Esophagus squamous epithelium (tissue), 5 donors: ENCODE measurements at regions not wholly inside any gene's neighbourhood (a gene's known extent, or its start where the extent isn't known, plus 50 kb on each side); places are given as distances from the start of the nearest gene placed in this dataset.

ENCODE experiments used
- DNase-seq: peaks from one replicate; lab custom pipeline; 2025; lab: John Stamatoyannopoulos, UW
- H3K27ac ChIP-seq, 4 donors: fragments of 200-600 bp; sonication (generic); one replicate each; pipeline ENCODE4 v1.5.1; 2016 to 2019; ENCODE audit warnings: mild to moderate bottlenecking in 1 of 4
- H3K27me3 ChIP-seq, 4 donors: fragments of 200-600 bp; sonication (generic); 1 replicate in 3 of 4; 2 replicates in 1 of 4; pipeline versions ENCODE4 v1.5.1 to v1.6.0; 2017 to 2021; ENCODE audit warnings: antibody characterized with exemption in 1 of 4
- H3K36me3 ChIP-seq, 3 donors: fragments of 200-600 bp; sonication (generic); one replicate each; pipeline ENCODE4 v1.5.1; 2016 to 2019
- H3K4me1 ChIP-seq, 3 donors: fragments of 200-600 bp; sonication (generic); one replicate each; pipeline ENCODE4 v1.5.1; 2017 to 2019
- H3K4me3 ChIP-seq, 4 donors: fragments of 200-600 bp; sonication (generic); 1 replicate in 3 of 4; 2 replicates in 1 of 4; pipeline ENCODE4 v1.5.1; 2016 to 2019; ENCODE audit warnings: mild to moderate bottlenecking in 2 of 4, moderate library complexity in 1 of 4
- H3K9me3 ChIP-seq, 3 donors: fragments of 200-600 bp; sonication (generic); one replicate each; pipeline ENCODE4 v1.5.1; 2016 to 2019
- POLR2A ChIP-seq, 4 donors: fragments of 450-650 bp; IDR thresholded peaks; one replicate each; pipeline ENCODE4 v1.6.1; 2017; ENCODE audit warnings: antibody characterized with exemption in 4 of 4, mild to moderate bottlenecking in 4 of 4, moderate library complexity in 3 of 4
- WGBS, 2 donors: methylation state at CpG; one replicate each; pipeline ENCODE4 v1.1.5; 2018; 5-methylcytosine and 5-hydroxymethylcytosine counted together
- intact Hi-C: fragments of 100-400 bp; cut with DNase I; formaldehyde crosslinking; loops from one replicate; pipeline ENCODE4 v1.15.0; 2022
- TF ChIP-seq, protein P1 (sequence below), 6 experiments: fragments of 450-650 bp in 4 of 6; fragments of 200-600 bp in 2 of 6; sonication (generic) in 2 of 6; IDR thresholded peaks; one replicate each; pipeline ENCODE4 v1.5.1; 2016 to 2019; ENCODE audit warnings: antibody characterized with exemption in 6 of 6, mild to moderate bottlenecking in 4 of 6, moderate library complexity in 4 of 6
- donor health status: DM: yes; HTN: yes; CAD: no.

DNA sequence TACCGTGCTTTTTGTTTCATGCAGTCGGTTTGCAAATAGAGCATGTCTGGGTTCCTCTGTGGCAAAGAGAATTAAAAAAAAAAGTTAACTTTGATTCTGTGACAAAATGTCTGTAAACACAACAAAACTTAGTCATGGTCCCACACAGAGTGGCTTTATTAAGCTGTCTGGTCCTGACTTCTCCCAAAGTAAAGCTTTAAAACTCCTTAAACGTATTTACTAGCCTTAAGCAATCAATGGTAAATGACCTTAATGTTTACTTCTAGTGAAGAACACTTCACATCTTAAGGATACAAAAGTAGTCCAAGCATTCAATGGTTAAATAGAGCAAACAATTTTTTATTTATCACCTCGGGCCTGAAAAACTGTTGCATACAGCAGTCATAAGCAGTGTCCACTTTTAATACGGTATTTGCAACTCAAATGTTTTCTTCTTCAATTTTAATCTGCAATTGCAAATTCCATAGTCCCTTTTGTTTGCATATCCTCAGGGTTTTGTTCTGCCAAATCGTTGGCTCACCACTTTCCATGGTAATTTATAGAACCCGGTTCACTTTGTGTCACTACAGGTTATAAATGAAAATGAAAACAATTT lies 453.0 kb upstream of the MIS18BP1 start:
- no peak for DNase-seq
- no peak overlapping the region for H3K4me3 ChIP-seq
- 31 to 44% methylated on average over 7 of the region's 7 CpGs for WGBS, 2 donors

DNA sequence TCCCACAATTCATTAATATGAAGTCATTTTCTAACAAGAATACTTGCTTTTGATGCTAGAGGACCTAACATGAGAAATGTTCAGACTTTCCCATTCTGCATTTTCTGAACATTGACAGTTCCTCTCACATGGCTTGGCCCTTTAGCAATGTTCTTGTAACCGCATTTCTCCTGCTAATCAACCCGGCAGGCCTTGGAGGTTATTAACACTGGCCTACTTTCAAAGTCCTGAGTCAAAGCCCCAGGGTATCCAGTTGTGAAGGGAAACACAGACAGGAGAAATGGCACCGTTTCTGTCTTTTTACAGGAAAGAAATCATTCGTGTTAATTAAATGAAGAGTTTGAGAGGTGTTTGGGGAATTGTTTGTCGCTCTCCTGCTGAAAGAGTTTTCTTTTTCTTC lies 446.5 kb upstream of the MIS18BP1 start:
- TF ChIP-seq, protein P1, sequence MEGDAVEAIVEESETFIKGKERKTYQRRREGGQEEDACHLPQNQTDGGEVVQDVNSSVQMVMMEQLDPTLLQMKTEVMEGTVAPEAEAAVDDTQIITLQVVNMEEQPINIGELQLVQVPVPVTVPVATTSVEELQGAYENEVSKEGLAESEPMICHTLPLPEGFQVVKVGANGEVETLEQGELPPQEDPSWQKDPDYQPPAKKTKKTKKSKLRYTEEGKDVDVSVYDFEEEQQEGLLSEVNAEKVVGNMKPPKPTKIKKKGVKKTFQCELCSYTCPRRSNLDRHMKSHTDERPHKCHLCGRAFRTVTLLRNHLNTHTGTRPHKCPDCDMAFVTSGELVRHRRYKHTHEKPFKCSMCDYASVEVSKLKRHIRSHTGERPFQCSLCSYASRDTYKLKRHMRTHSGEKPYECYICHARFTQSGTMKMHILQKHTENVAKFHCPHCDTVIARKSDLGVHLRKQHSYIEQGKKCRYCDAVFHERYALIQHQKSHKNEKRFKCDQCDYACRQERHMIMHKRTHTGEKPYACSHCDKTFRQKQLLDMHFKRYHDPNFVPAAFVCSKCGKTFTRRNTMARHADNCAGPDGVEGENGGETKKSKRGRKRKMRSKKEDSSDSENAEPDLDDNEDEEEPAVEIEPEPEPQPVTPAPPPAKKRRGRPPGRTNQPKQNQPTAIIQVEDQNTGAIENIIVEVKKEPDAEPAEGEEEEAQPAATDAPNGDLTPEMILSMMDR (IDR thresholded peaks at IDR 0.05): no peak
- no peak for TF ChIP-seq POLR2A (IDR thresholded peaks at IDR 0.05)
- WGBS, 2 donors: 30 to 40% methylated on average over 5 of the region's 5 CpGs
- intact Hi-C loops: no loop called here
- DNase-seq: no peak
- Histone ChIP-seq H3K4me3 (no peak overlapping the region), H3K4me1 (peaks cover 0 to 13% (median 0%) of the 10 kb centered on the region in 3 donors), H3K9me3 (no peaks in the 10 kb centered on the region), H3K36me3 (no peaks in the 10 kb centered on the region), H3K27ac (no peak overlapping the region), H3K27me3 (no peaks in the 10 kb centered on the region)

More for the DNA sequence above, 453.0 kb upstream of the MIS18BP1 start:
- no peaks in the 10 kb centered on the region for H3K9me3 ChIP-seq
- H3K27ac ChIP-seq: no peak overlapping the region
- TF ChIP-seq, protein P1 (IDR thresholded peaks at IDR 0.05): no peak
- no peak for TF ChIP-seq POLR2A (IDR thresholded peaks at IDR 0.05)
- intact Hi-C loops: no loop called here
- H3K36me3 ChIP-seq: no peaks in the 10 kb centered on the region
- H3K27me3 ChIP-seq: no peaks in the 10 kb centered on the region
- no peaks in the 10 kb centered on the region for H3K4me1 ChIP-seq

DNA sequence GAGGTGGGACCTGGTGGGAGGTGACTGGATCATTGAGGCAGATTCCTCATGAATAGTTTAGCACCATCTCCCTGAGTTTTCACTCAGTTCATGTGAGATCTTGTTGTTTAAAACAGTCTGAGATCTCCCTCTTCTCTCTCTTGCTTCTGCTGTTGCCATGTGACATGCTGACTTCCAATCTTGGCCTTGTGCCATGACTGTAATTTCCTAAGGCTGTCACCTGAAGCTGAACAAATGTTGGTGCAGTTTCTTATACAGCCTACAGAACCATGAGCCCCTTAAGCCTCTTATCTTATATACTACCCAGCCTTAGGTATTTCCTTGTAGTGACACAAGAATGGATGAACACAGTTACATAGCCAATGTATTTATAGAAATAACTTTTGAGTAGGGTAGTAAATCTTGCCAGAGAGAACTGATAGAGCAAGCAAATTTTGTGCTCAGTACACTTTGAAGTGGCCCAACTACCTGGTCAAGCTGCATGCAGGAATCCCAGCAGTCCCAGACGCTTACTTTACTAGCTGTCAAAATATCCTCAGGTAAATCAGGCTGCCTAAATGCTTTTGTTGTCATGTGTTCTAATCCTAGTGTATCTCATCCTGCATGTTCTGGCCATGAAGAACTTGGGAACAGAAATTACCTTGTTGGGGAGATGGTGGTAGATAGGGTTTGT lies 445.6 kb upstream of the MIS18BP1 start:
- Histone ChIP-seq H3K36me3 (no peaks in the 10 kb centered on the region), H3K27me3 (no peaks in the 10 kb centered on the region), H3K4me3 (no peak overlapping the region), H3K27ac (no peak overlapping the region), H3K4me1 (peaks cover 0 to 13% (median 0%) of the 10 kb centered on the region in 3 donors), H3K9me3 (no peaks in the 10 kb centered on the region)
- intact Hi-C loops: no loop called here
- TF ChIP-seq, protein P1 (IDR thresholded peaks at IDR 0.05): no peak
- no peak for TF ChIP-seq POLR2A (IDR thresholded peaks at IDR 0.05)
- DNase-seq: no peak
- 50 to 61% methylated on average over 1 of the region's 1 CpG for WGBS, 2 donors

DNA sequence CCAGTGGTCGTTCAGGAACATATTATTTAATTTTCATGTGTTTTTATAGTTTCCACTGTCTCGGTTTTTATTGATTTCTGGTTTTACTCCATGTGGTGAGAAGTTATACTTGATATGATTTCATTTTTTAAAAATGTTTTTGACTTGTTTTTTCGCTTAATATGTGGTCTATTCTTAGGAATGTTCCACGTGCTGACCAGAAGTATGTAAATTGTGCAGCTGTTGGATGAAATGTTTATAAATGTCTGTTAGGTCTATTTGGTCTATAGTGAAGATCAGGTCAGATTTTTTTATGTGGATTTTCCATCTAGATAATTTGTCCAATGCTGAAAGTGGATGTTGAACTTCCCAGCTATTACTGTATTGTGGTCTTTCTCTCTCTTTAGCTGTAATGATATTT lies 433.8 kb upstream of the MIS18BP1 start:
- H3K27me3 ChIP-seq: no peaks in the 10 kb centered on the region
- no peaks in the 10 kb centered on the region for H3K9me3 ChIP-seq
- TF ChIP-seq, protein P1 (IDR thresholded peaks at IDR 0.05): no peak
- TF ChIP-seq POLR2A (IDR thresholded peaks at IDR 0.05): no peak
- WGBS, 2 donors: 47% methylated on average over 4 of the region's 4 CpGs
- H3K27ac ChIP-seq: no peak overlapping the region
- H3K36me3 ChIP-seq: no peaks in the 10 kb centered on the region
- H3K4me3 ChIP-seq: no peak overlapping the region
- no peaks in the 10 kb centered on the region for H3K4me1 ChIP-seq
- no peak for DNase-seq
- intact Hi-C loops: no loop called here

DNA sequence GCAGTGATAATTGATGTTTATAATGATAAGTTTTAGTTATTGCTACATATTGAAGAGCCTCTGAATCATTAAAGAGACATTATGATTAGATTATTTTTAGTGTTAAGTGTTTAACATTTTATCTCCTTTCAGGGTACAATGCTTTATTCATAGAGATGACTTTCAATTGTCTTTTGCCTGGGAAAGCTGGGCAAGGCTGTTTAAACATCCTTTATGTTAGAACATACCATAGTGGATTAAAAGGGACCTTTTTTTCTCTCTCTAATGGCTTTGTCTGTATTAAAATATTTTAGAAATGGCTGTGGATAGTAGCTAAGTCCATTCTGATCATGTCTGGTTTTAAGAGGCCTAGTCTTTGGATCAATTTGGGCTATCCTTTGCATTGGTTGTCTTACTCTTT lies 427.5 kb upstream of the MIS18BP1 start:
- TF ChIP-seq, protein P1 (IDR thresholded peaks at IDR 0.05): no peak
- no peak for TF ChIP-seq POLR2A (IDR thresholded peaks at IDR 0.05)

More for the DNA sequence above, 427.5 kb upstream of the MIS18BP1 start:
- H3K27me3 ChIP-seq: no peaks in the 10 kb centered on the region
- intact Hi-C loops: no loop called here
- H3K4me1 ChIP-seq: no peaks in the 10 kb centered on the region
- H3K36me3 ChIP-seq: no peaks in the 10 kb centered on the region
- no peak for DNase-seq
- H3K27ac ChIP-seq: no peak overlapping the region
- no peaks in the 10 kb centered on the region for H3K9me3 ChIP-seq
- no peak overlapping the region for H3K4me3 ChIP-seq
